Trophoblast cell (in vitro differentiated cells and primary cell): ENCODE measurements at regions not wholly inside any gene's neighbourhood (a gene's known extent, or its start where the extent isn't known, plus 50 kb on each side); places are given as distances from the start of the nearest gene placed in this dataset.

Source experiments
- DNase-seq, 2 donors: peaks; one replicate each; pipeline ENCODE4 v3.0.0-alpha.2; 2016
- H2AFZ ChIP-seq: 2 replicates; pipeline ENCODE4 v1.6.1; 2013; ENCODE audit warnings: low read length, moderate library complexity, mild to moderate bottlenecking; ENCODE audit not compliant: insufficient read depth, poor library complexity
- H2AK5ac ChIP-seq: 2 replicates; pipeline ENCODE4 v1.6.1; 2013; ENCODE audit warnings: mild to moderate bottlenecking, low read length
- H2BK120ac ChIP-seq: 2 replicates; pipeline ENCODE4 v1.6.1; 2013; ENCODE audit warnings: low read length, mild to moderate bottlenecking, moderate library complexity; ENCODE audit not compliant: insufficient read depth, poor library complexity
- H2BK12ac ChIP-seq: 2 replicates; pipeline ENCODE4 v1.6.1; 2013; ENCODE audit warnings: mild to moderate bottlenecking, low read length, moderate library complexity
- H2BK5ac ChIP-seq: 2 replicates; pipeline ENCODE4 v1.6.1; 2013; ENCODE audit warnings: low read length, low read depth, moderate library complexity, mild to moderate bottlenecking; ENCODE audit not compliant: poor library complexity
- H3K14ac ChIP-seq: 2 replicates; pipeline ENCODE4 v1.6.1; 2013; ENCODE audit warnings: mild to moderate bottlenecking, low read length
- H3K18ac ChIP-seq: 2 replicates; pipeline ENCODE4 v1.6.1; 2013; ENCODE audit warnings: mild to moderate bottlenecking, low read length
- H3K23ac ChIP-seq: 2 replicates; pipeline ENCODE4 v1.6.1; 2013; ENCODE audit warnings: low read length
- H3K27ac ChIP-seq: 2 replicates; pipeline ENCODE4 v1.5.1; 2013; ENCODE audit warnings: low read depth, mild to moderate bottlenecking, inconsistent platforms, low read length, moderate library complexity
- H3K27me3 ChIP-seq: 2 replicates; pipeline ENCODE4 v1.6.1; 2013; ENCODE audit warnings: inconsistent platforms, mild to moderate bottlenecking, low read length, moderate library complexity; ENCODE audit not compliant: insufficient read depth
- H3K36me3 ChIP-seq, 2 experiments: 1 replicate in 1 of 2; 2 replicates in 1 of 2; pipeline ENCODE4 v1.6.1; 2013; ENCODE audit warnings: low read length in 2 of 2, mild to moderate bottlenecking in 2 of 2, moderate library complexity in 1 of 2; ENCODE audit not compliant: insufficient read depth in 2 of 2, control insufficient read depth in 1 of 2
- H3K4ac ChIP-seq: 2 replicates; pipeline ENCODE4 v1.6.1; 2013; ENCODE audit warnings: low read depth, mild to moderate bottlenecking, low read length, moderate library complexity
- H3K4me1 ChIP-seq, 2 experiments: 1 replicate in 1 of 2; 2 replicates in 1 of 2; pipeline ENCODE4 v1.6.1; 2013; ENCODE audit warnings: low read length in 2 of 2, mild to moderate bottlenecking in 2 of 2, moderate library complexity in 1 of 2; ENCODE audit not compliant: insufficient read depth in 2 of 2, control insufficient read depth in 1 of 2
- H3K4me2 ChIP-seq: 2 replicates; pipeline ENCODE4 v1.6.1; 2013; ENCODE audit warnings: inconsistent platforms, mild to moderate bottlenecking, low read length, moderate library complexity
- H3K4me3 ChIP-seq: 2 replicates; pipeline ENCODE4 v1.5.1; 2013; ENCODE audit warnings: mild to moderate bottlenecking, low read depth, low read length, inconsistent platforms
- H3K79me1 ChIP-seq: one replicate; pipeline ENCODE4 v1.6.1; 2013; ENCODE audit warnings: low read length
- H3K79me2 ChIP-seq: 2 replicates; pipeline ENCODE4 v1.6.1; 2013; ENCODE audit warnings: low read length, mild to moderate bottlenecking; ENCODE audit not compliant: control insufficient read depth, insufficient read depth, poor library complexity
- H3K9ac ChIP-seq: 2 replicates; pipeline ENCODE4 v1.6.1; 2013; ENCODE audit warnings: mild to moderate bottlenecking, low read length
- H3K9me3 ChIP-seq: 2 replicates; pipeline ENCODE4 v1.6.1; 2013; ENCODE audit warnings: low read depth, mild to moderate bottlenecking, control low read depth, inconsistent platforms, low read length; ENCODE audit not compliant: insufficient read depth
- H4K12ac ChIP-seq: 2 replicates; pipeline ENCODE4 v1.6.1; 2013; ENCODE audit warnings: low read depth, mild to moderate bottlenecking, low read length, moderate library complexity
- H4K8ac ChIP-seq: 2 replicates; pipeline ENCODE4 v1.6.1; 2013; ENCODE audit warnings: low read depth, mild to moderate bottlenecking, low read length, moderate library complexity
- H4K91ac ChIP-seq: one replicate; pipeline ENCODE4 v1.6.1; 2013; ENCODE audit warnings: low read depth, mild to moderate bottlenecking, low read length, moderate library complexity
- WGBS: extraction: QIAGEN DNeasy Blood & Tissue Kit; methylation state at CpG from one replicate; pipeline ENCODE4 v1.1.7; 2013; ENCODE audit warnings: missing lambda C conversion rate; ENCODE audit not compliant: insufficient read length, insufficient coverage; ENCODE audit errors: extremely low coverage; 5-methylcytosine and 5-hydroxymethylcytosine counted together

- no peak overlapping the region for H3K18ac ChIP-seq
- no peak overlapping the region for H3K27ac ChIP-seq
- no peaks in the 10 kb centered on the region for H3K4me1 ChIP-seq
- no peaks in the 10 kb centered on the region for H3K79me2 ChIP-seq
- no peak overlapping the region for H3K14ac ChIP-seq
- no peak overlapping the region for H3K4ac ChIP-seq
- H3K9me3 ChIP-seq = no peaks in the 10 kb centered on the region
- no peaks in the 10 kb centered on the region for H3K79me1 ChIP-seq
- H3K4me3 ChIP-seq = no peak overlapping the region
- H4K8ac ChIP-seq = no peak overlapping the region
- no peak overlapping the region for H4K12ac ChIP-seq
- H3K4me2 ChIP-seq = no peak overlapping the region
- WGBS = no CpG with 5 or more reads among the region's 23 CpGs
- H2BK5ac ChIP-seq = no peak overlapping the region
- no peak overlapping the region for H3K9ac ChIP-seq
- H2AK5ac ChIP-seq = no peak overlapping the region
- H3K36me3 ChIP-seq = no peaks in the 10 kb centered on the region
- no peak for DNase-seq
- no peak overlapping the region for H2AFZ ChIP-seq
- no peak overlapping the region for H2BK12ac ChIP-seq
- no peak overlapping the region for H3K23ac ChIP-seq
- no peak overlapping the region for H4K91ac ChIP-seq
- no peaks in the 10 kb centered on the region for H3K27me3 ChIP-seq
- no peak overlapping the region for H2BK120ac ChIP-seq
Observed at GRCh38 chr5:17443333-17444130, 54.5 kb upstream of the TAF11L2 start.

- Histone ChIP-seq H3K4me1 (no peaks in the 10 kb centered on the region), H2BK12ac (no peak overlapping the region), H4K91ac (no peak overlapping the region), H3K79me1 (no peaks in the 10 kb centered on the region), H3K27me3 (no peaks in the 10 kb centered on the region), H3K9me3 (no peaks in the 10 kb centered on the region), H4K12ac (no peak overlapping the region), H3K79me2 (no peaks in the 10 kb centered on the region), H3K14ac (no peak overlapping the region), H3K27ac (no peak overlapping the region), H3K23ac (no peak overlapping the region), H2BK120ac (no peak overlapping the region), H4K8ac (no peak overlapping the region), H2AK5ac (no peak overlapping the region), H2AFZ (no peak overlapping the region), H3K4ac (no peak overlapping the region), H3K9ac (no peak overlapping the region), H2BK5ac (no peak overlapping the region), H3K4me3 (no peak overlapping the region), H3K4me2 (no peak overlapping the region), H3K36me3 (no peaks in the 10 kb centered on the region), H3K18ac (no peak overlapping the region)
- WGBS = no CpG with 5 or more reads among the region's 1 CpG
- DNase-seq = no peak
Observed at GRCh38 chr5:17444496-17444895, 53.5 kb upstream of the TAF11L2 start.

- no CpG with 5 or more reads among the region's 2 CpGs for WGBS
- DNase-seq = no peak
Observed at GRCh38 chr5:17445185-17445584, 52.8 kb upstream of the TAF11L2 start.

More at GRCh38 chr5:17445185-17445584, 52.8 kb upstream of the TAF11L2 start:
- Histone ChIP-seq H3K4ac (no peak overlapping the region), H2AFZ (no peak overlapping the region), H3K79me2 (no peaks in the 10 kb centered on the region), H4K8ac (no peak overlapping the region), H2BK12ac (no peak overlapping the region), H3K9ac (no peak overlapping the region), H3K4me3 (no peak overlapping the region), H3K14ac (no peak overlapping the region), H3K4me1 (no peaks in the 10 kb centered on the region), H3K4me2 (no peak overlapping the region), H2BK120ac (no peak overlapping the region), H3K18ac (no peak overlapping the region), H2BK5ac (no peak overlapping the region), H3K27ac (no peak overlapping the region), H4K91ac (no peak overlapping the region), H3K23ac (no peak overlapping the region), H3K27me3 (no peaks in the 10 kb centered on the region), H3K79me1 (no peaks in the 10 kb centered on the region), H4K12ac (no peak overlapping the region), H3K9me3 (no peaks in the 10 kb centered on the region), H3K36me3 (no peaks in the 10 kb centered on the region), H2AK5ac (no peak overlapping the region)
